HG02571 (cell line): ENCODE measurements at regions not wholly inside any gene's neighbourhood (a gene's known extent, or its start where the extent isn't known, plus 50 kb on each side); places are given as distances from the start of the nearest gene placed in this dataset.
"Not testable (repeated sequence)": the region's sequence is repeated elsewhere in the genome, so short reads cannot be mapped to it uniquely, and the experiment has no call there.

Source experiments
- ATAC-seq: cut with Tn5 transposase; IDR thresholded peaks from one replicate; pipeline ENCODE4 v1.9.1; 2021; ENCODE audit warnings: mild to moderate bottlenecking, moderate library complexity; ENCODE audit not compliant: unreplicated experiment

DNA sequence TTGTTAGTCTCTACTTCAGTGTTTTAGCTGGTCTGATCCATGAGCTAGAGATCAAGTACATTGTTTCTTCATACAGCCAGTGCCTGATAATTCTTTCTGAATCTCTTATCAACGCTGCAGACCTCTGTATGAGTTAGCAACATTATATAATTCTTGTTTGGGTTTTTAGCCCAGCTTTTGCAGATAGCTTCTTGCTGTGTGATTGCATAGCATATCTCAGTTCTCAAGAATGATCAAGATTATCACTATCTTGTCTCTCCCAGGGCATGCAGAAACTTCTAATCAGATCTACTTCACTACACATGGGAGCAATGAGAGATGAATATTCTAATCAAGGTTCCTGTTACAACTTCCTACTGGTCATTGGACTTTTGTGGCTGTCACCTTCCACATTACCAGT lies 158.3 kb downstream of the FAM174A start:
- no peak for ATAC-seq

DNA sequence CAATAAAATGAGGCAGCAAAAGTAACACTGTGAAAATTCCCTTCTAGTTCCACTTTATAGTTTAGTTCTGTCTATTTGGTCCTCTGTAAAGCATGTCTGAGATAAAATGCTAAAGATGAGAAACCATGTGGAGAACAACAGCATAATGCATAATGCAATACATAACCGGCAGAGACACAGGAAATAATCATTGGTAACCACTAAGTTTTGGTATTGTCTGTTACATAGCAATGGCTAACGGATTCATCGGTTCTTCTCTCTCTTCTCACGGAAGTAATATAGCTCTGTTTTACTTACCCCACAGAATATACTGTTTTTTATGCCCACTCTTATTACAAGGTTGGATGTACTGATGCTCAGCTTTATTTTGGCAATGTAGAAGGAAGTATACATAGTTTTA lies 158.9 kb downstream of the FAM174A start:
- ATAC-seq: no peak

DNA sequence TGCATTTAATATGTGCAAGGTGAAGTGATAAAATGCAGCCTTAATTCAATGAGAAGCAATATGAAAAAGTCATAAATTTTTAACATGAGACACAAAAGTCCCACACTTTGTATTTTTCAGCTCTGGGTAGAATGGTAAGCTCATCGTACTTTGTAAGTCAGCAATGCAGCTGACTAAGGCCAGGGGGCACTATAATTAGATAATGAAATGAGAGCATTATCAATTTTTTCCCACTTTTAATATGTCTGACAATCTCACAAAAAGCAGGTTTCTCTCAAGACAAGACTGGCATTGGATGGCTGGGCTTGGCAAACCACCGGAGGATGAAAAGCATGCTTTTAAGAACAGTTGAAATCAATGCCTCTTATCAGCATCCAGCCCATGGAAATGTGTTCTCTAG lies 162.8 kb downstream of the FAM174A start:
- no peak for ATAC-seq

DNA sequence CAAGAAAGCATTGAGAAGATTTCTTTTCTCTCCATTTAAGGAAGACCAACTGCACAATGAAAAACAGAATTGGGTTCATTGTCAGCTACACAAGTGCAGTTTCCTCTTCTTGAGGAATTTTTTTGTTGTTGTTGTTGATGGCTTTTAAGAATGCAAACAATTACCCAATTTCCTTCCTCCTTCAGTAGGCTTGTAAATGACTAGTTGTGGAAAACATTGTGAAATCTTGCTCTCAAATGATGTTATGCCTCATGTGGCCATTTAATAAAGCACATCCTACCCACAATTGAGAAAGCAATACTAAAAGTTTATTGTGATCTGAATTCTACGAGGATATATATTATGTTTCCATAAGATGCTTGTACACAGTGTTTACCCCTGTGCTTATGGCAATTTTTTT lies 171.6 kb downstream of the FAM174A start:
- no peak for ATAC-seq

DNA sequence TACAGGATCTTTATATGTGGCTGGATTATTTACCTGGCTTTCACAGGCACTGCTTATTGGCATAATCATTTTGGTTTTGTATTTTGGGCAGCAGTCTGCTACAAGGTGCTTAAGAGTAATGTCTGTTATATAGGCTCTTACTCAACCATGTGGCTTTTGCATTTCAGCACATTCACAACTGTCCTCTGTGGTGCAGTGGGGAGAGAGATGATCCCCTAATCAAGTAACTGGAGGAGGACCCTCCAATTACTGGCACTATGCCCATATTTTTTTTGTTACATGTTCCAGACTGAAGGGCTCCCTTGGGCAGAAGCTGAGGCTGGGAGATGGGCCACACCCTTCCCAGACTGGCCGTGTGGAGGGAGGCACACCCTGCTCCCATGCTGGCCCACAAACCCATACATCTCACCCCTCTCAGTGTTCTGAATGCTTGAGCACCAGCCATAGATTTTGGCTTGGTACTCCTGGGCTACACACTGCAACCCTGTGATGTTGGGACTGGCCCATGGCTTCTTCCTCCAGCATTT lies 173.5 kb downstream of the FAM174A start:
- ATAC-seq: no peak

DNA sequence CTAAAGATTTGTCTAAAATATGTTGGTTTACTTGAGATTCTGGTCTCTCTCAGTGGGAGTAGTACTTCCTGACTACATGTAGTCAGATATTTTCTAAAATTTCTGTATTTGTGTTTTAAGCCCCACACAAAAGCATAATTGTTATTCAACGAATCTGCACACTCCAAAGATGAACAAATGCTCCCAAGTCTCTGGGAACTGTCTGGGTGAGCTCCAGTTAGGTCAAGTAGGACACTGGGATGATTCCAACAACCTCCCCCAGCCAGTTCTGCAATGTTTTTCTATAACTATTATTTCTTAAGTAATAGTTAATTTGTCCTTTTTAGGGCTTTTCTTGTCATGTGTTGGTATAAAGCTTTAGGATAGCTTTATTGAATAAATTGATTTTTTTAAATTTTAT lies 174.6 kb downstream of the FAM174A start:
- no peak for ATAC-seq

DNA sequence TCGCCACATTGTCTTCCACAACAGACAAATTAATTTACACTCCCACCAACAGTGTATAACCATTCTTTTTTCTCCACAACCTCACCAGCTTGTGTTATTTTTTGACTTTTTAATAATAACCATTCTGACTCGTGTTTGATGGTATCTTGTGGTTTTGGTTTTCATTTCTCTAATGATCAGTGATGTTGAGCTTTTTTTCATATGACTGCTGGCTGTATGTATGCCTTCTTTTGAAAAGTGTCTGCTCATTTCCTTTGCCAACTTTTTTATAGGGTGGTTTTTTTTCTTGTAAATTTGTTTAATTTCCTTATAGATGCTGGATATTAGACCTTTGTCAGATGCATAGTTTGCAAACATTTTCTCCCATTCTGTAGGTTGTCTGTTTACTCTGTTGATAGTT lies 179.6 kb downstream of the FAM174A start:
- not testable (repeated sequence) for ATAC-seq

DNA sequence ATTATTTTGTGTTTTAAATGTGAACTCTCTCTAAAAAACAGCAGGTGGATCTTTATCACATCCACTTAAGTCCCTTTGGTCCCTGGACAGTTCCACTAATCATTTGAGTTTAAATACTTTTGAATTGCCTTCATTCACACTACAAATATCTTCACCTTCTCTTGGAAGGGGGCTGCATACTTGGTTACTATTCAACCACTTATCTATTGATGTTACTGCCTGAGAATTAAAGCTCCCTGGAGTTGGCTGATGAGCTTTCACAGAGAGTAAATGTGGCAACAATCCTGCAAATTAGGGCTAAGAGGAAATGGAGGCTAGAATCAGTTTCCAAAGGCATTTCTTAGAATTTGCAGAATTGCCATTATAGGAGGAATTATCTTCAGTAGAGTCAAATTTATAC lies 180.4 kb downstream of the ST8SIA4 start:
- no peak for ATAC-seq

DNA sequence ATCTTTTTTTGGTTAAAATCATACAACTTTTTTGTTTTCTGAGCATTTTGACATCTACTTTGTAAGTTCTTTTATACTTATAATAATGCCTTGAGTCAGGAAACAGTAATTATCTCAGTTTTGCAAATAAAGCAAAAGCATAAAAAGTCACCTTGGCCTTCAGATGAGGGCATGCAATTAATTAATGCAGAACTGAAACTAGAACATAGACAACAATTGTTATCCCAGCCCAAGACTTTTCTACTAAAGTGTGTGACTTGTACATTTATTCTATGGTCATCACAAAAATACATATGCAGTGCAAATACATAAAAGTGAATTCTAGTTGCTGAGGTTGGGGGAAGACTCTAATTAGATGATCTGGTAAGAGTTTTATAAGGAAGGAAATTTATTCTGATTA lies 179.9 kb downstream of the ST8SIA4 start:
- no peak for ATAC-seq

DNA sequence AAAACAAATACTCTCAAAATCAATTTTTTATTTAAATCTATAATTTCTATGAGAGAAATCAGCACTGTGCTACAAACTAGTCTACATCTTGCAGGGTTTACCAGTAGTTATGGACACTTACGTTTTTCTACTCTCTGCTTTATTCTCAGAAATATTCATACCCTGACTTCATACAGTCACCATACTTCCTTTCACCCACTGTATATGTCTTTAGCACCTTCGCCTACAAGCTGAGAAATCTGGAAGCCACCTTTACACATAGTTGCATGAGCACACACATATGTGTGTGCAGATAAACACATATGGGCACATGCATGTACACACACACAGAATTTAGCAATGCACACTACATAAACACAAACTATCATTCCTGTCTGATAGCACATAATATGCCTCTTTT lies 177.0 kb downstream of the ST8SIA4 start:
- no peak for ATAC-seq

DNA sequence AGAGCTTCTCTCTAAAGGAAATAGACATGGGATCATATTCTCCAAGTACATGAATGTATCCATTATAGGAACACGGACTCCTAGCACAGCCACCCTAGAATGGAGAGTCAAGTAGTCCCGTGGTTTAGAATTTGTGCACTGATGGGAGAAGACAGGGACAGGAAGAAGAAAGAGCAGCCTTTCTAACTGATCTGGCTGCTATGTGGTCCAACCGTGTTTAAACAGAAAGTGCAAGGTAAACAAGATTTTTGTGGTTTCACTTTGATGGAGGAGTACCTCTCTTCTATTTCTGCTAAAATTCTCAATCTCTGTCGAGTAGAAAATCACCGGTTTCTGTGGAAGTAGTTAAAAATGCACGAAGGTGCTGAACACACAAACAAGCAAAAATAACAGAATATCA lies 171.3 kb downstream of the ST8SIA4 start:
- ATAC-seq: peak; percentile 98

DNA sequence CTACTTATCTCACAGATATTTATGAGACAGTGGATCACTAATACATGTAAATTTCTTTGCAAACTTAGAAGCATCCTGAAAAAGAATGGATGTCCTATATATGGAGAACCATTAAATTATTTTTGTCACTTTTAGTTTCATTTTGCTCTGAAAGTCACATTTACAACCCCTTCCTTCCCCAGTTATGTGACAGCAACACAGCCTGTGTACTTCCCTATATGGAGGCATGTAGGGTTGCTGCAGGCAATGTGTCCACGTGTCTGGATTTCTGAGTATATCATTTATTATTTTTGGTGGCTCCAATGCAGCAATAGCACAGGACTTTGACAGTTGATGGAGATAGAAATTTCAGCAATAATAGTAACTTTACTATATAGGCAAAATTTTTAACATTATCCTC lies 156.4 kb downstream of the ST8SIA4 start:
- peak; percentile 80 for ATAC-seq

DNA sequence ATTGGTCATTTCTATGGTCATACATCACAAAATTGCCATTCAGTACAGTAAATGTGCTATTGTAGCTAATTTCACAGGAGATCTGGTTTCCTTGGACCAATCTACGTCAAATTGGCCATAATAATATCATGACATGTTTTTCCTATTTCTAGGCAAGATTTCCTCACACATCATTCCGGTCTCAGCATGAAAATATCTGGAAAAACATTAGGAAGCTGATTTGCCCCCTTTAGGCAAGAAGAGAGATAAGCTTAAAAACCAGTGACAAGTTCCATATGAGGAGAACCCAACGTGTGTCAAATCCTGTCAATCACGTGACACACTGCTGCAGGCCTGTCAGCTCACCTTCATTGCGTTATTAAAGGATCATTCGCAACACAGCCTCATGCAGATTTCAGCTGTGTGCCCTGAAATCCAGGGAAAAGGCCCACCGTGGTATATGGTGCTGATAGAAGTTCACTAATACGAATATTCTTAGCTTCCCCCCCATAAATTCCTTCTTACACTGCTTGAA lies 153.3 kb downstream of the ST8SIA4 start:
- no peak for ATAC-seq

DNA sequence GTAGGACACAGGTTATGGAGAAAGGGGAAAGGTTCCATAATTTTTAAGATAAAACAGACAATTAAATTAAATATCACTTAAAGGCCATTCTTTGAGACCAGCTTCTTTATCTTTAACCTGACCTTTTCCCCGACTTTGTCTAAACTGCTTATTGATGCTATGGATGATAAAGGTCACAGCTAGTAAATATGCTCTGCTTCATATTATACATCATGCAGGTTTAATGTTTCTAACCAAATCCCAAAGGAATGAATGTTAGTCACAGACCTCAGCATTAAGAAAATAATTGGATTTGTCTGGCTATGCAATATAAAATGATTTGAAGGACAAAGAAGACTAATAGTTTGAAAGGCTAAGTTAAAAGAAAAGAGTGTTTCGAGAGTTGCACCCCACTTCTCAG lies 147.6 kb downstream of the ST8SIA4 start:
- ATAC-seq: no peak
